22Rv1 (cell line): ENCODE measurements at regions not wholly inside any gene's neighbourhood (a gene's known extent, or its start where the extent isn't known, plus 50 kb on each side); places are given as distances from the start of the nearest gene placed in this dataset.

Source experiments
- CTCF ChIP-seq: fragments of 450-650 bp; IDR thresholded peaks from 2 replicates; pipeline ENCODE4 v1.5.1; 2017; ENCODE audit warnings: mild to moderate bottlenecking
- ZFX ChIP-seq: fragments of 450-650 bp; IDR thresholded peaks from 2 replicates; pipeline ENCODE4 v1.6.1; 2017; ENCODE audit warnings: antibody characterized with exemption, borderline replicate concordance

- TF ChIP-seq CTCF (no peak), ZFX (no peak)
These were observed 655.6 kb upstream of the CNTN5 start for GRCh38 chr11:98365190-98365589.
